ENCODE measurements at regions not wholly inside any gene's neighbourhood (a gene's known extent, or its start where the extent isn't known, plus 50 kb on each side); places are given as distances from the start of the nearest gene placed in this dataset.

GRCh38 chr6:47371139-47371869 is 61.6 kb upstream of the TNFRSF21 start:
- no peaks in the 10 kb centered on the region; the same call in 1 of the 2 replicates for H3K27me3 ChIP-seq (ENCODE audit: insufficient read depth, low read depth)
- no peak overlapping the region for H3K27ac ChIP-seq
- H3K4me2 ChIP-seq = no peak overlapping the region
- H3K79me2 ChIP-seq (ENCODE audit: insufficient read depth, low read depth) = no peaks in the 10 kb centered on the region
- H3K36me3 ChIP-seq (ENCODE audit: insufficient read depth) = no peaks in the 10 kb centered on the region
- no peaks in the 10 kb centered on the region for H3K4me1 ChIP-seq (ENCODE audit: low read depth, poor library complexity, severe bottlenecking)
- TF ChIP-seq, protein P1, sequence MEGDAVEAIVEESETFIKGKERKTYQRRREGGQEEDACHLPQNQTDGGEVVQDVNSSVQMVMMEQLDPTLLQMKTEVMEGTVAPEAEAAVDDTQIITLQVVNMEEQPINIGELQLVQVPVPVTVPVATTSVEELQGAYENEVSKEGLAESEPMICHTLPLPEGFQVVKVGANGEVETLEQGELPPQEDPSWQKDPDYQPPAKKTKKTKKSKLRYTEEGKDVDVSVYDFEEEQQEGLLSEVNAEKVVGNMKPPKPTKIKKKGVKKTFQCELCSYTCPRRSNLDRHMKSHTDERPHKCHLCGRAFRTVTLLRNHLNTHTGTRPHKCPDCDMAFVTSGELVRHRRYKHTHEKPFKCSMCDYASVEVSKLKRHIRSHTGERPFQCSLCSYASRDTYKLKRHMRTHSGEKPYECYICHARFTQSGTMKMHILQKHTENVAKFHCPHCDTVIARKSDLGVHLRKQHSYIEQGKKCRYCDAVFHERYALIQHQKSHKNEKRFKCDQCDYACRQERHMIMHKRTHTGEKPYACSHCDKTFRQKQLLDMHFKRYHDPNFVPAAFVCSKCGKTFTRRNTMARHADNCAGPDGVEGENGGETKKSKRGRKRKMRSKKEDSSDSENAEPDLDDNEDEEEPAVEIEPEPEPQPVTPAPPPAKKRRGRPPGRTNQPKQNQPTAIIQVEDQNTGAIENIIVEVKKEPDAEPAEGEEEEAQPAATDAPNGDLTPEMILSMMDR (conservative IDR thresholded peaks at IDR 0.05; ENCODE audit: low read depth, low read length) = no peak
- H3K4me3 ChIP-seq (IDR thresholded peaks at IDR 0.05; ENCODE audit: insufficient read depth, low read depth, low read length) = no peak overlapping the region
- no peak overlapping the region for H3K9ac ChIP-seq
- H4K20me1 ChIP-seq (ENCODE audit: insufficient read depth) = no peaks in the 10 kb centered on the region
- no peak overlapping the region for H2AFZ ChIP-seq (ENCODE audit: low read depth)

GRCh38 chr6:47371870-47372255 is 62.2 kb upstream of the TNFRSF21 start:
- Histone ChIP-seq H3K4me1 (ENCODE audit: low read depth, poor library complexity, severe bottlenecking) (no peaks in the 10 kb centered on the region), H4K20me1 (ENCODE audit: insufficient read depth) (no peaks in the 10 kb centered on the region), H3K36me3 (ENCODE audit: insufficient read depth) (no peaks in the 10 kb centered on the region), H3K27me3 (ENCODE audit: insufficient read depth, low read depth) (no peaks in the 10 kb centered on the region; the same call in 1 of the 2 replicates), H3K4me2 (no peak overlapping the region), H3K79me2 (ENCODE audit: insufficient read depth, low read depth) (no peaks in the 10 kb centered on the region), H3K9ac (no peak overlapping the region), H3K27ac (no peak overlapping the region), H3K4me3 (IDR thresholded peaks at IDR 0.05; ENCODE audit: insufficient read depth, low read depth, low read length) (no peak overlapping the region), H2AFZ (ENCODE audit: low read depth) (no peak overlapping the region)
- TF ChIP-seq, protein P1 (conservative IDR thresholded peaks at IDR 0.05; ENCODE audit: low read depth, low read length) = no peak

- H3K9ac ChIP-seq = no peak overlapping the region
- H3K4me3 ChIP-seq (IDR thresholded peaks at IDR 0.05; ENCODE audit: insufficient read depth, low read depth, low read length) = no peak overlapping the region
- no peak overlapping the region for H3K27ac ChIP-seq
- no peaks in the 10 kb centered on the region; the same call in 1 of the 2 replicates for H3K27me3 ChIP-seq (ENCODE audit: insufficient read depth, low read depth)
- no peaks in the 10 kb centered on the region for H4K20me1 ChIP-seq (ENCODE audit: insufficient read depth)
- TF ChIP-seq, protein P1 (conservative IDR thresholded peaks at IDR 0.05; ENCODE audit: low read depth, low read length) = no peak
- no peaks in the 10 kb centered on the region for H3K4me1 ChIP-seq (ENCODE audit: low read depth, poor library complexity, severe bottlenecking)
- no peak overlapping the region for H3K4me2 ChIP-seq
- H3K36me3 ChIP-seq (ENCODE audit: insufficient read depth) = no peaks in the 10 kb centered on the region
- H3K79me2 ChIP-seq (ENCODE audit: insufficient read depth, low read depth) = no peaks in the 10 kb centered on the region
- H2AFZ ChIP-seq (ENCODE audit: low read depth) = no peak overlapping the region
Observed at GRCh38 chr6:47372318-47372717, 62.6 kb upstream of the TNFRSF21 start.

- TF ChIP-seq, protein P1 (conservative IDR thresholded peaks at IDR 0.05; ENCODE audit: low read depth, low read length) = no peak
- no peak overlapping the region for H3K4me3 ChIP-seq (IDR thresholded peaks at IDR 0.05; ENCODE audit: insufficient read depth, low read depth, low read length)
- no peak overlapping the region for H3K4me2 ChIP-seq
- H3K9ac ChIP-seq = no peak overlapping the region
- H3K79me2 ChIP-seq (ENCODE audit: insufficient read depth, low read depth) = no peaks in the 10 kb centered on the region
- H3K27ac ChIP-seq = no peak overlapping the region
- no peaks in the 10 kb centered on the region for H3K4me1 ChIP-seq (ENCODE audit: low read depth, poor library complexity, severe bottlenecking)
- H3K36me3 ChIP-seq (ENCODE audit: insufficient read depth) = no peaks in the 10 kb centered on the region
- H4K20me1 ChIP-seq (ENCODE audit: insufficient read depth) = no peaks in the 10 kb centered on the region
- H3K27me3 ChIP-seq (ENCODE audit: insufficient read depth, low read depth) = no peaks in the 10 kb centered on the region
- H2AFZ ChIP-seq (ENCODE audit: low read depth) = no peak overlapping the region
Observed at GRCh38 chr6:47375426-47375825, 65.7 kb upstream of the TNFRSF21 start.
